Right forelimb (tissue), 1 donor: ENCODE measurements at regions not wholly inside any gene's neighbourhood (a gene's known extent, or its start where the extent isn't known, plus 50 kb on each side); places are given as distances from the start of the nearest gene placed in this dataset.
"Not testable (repeated sequence)": the region's sequence is repeated elsewhere in the genome, so short reads cannot be mapped to it uniquely, and the experiment has no call there.

Source experiments
- DNase-seq: peaks from one replicate; pipeline ENCODE4 v3.0.0-alpha.2; 2018

- no peak for DNase-seq
Measured at GRCh38 chr1:30010506-30011106, 712.8 kb downstream of the MATN1 start.

GRCh38 chr1:30009720-30010119 lies 713.7 kb downstream of the MATN1 start:
- DNase-seq, result no peak

GRCh38 chr1:30008998-30009657 lies 714.3 kb downstream of the MATN1 start:
- no peak for DNase-seq

GRCh38 chr1:30008372-30008997 lies 714.9 kb downstream of the MATN1 start:
- no peak for DNase-seq

- DNase-seq, result no peak
Measured at GRCh38 chr1:30005972-30006619, 717.3 kb downstream of the MATN1 start.

- no peak for DNase-seq
Measured at GRCh38 chr1:30001732-30002039, 721.7 kb downstream of the MATN1 start.

- no peak for DNase-seq
Measured at GRCh38 chr1:30001011-30001731, 722.2 kb downstream of the MATN1 start.

- DNase-seq, result no peak
Measured at GRCh38 chr1:30000266-30000665, 723.1 kb downstream of the MATN1 start.

- DNase-seq, result no peak
Measured at GRCh38 chr1:29999595-29999994, 723.8 kb downstream of the MATN1 start.

- no peak for DNase-seq
Measured at GRCh38 chr1:29998686-29999085, 724.7 kb downstream of the MATN1 start.

- not testable (repeated sequence) for DNase-seq
Measured at GRCh38 chr1:29997818-29998217, 725.6 kb downstream of the MATN1 start.

- no peak for DNase-seq
Measured at GRCh38 chr1:29993950-29994349, 729.4 kb downstream of the MATN1 start.

- DNase-seq, result peak; percentile 10
Measured at GRCh38 chr1:29991815-29992214, 731.6 kb downstream of the MATN1 start.

GRCh38 chr1:29991025-29991424 lies 732.4 kb downstream of the MATN1 start:
- peak; percentile 38 for DNase-seq

GRCh38 chr1:29990304-29990703 lies 733.1 kb downstream of the MATN1 start:
- peak; percentile 9 for DNase-seq

- peak; percentile 37 for DNase-seq
Measured at GRCh38 chr1:29986986-29987385, 736.4 kb downstream of the MATN1 start.

- DNase-seq, result no peak
Measured at GRCh38 chr1:29985606-29985945, 737.8 kb downstream of the MATN1 start.

GRCh38 chr1:29984862-29985605 lies 738.4 kb downstream of the MATN1 start:
- DNase-seq, result peak; percentile 6

- peak; percentile 11 for DNase-seq
Measured at GRCh38 chr1:29984166-29984861, 739.1 kb downstream of the MATN1 start.

- no peak for DNase-seq
Measured at GRCh38 chr1:29983321-29983720, 740.1 kb downstream of the MATN1 start.

- no peak for DNase-seq
Measured at GRCh38 chr1:29981586-29982239, 741.7 kb downstream of the MATN1 start.

- no peak for DNase-seq
Measured at GRCh38 chr1:29977550-29977949, 741.2 kb downstream of the PTPRU start.
